Activated B cell treated with CpG ODN at 0.5 μM for 24 hours (primary cell): ENCODE measurements at regions not wholly inside any gene's neighbourhood (a gene's known extent, or its start where the extent isn't known, plus 50 kb on each side); places are given as distances from the start of the nearest gene placed in this dataset.

Experiments
- ATAC-seq: fragments of 200-7000 bp; cut with Tn5 transposase; one replicate; pipeline ENCODE4 v1.10.0; 2021; ENCODE audit warnings: low read depth, mild to moderate bottlenecking, moderate library complexity
- CTCF ChIA-PET: fragments of 350-600 bp; sonication (Branson Sonifier 250); formaldehyde crosslinking; loops from one replicate; lab custom pipeline; 2021; ENCODE audit warnings: antibody characterized with exemption; lab: Charles Lee
- POLR2A ChIA-PET: fragments of 350-600 bp; sonication (Branson Sonifier 250); formaldehyde crosslinking; loops from one replicate; lab custom pipeline; 2021; ENCODE audit warnings: antibody characterized with exemption; lab: Charles Lee
- DNase-seq: peaks from one replicate; pipeline ENCODE4 v3.0.0; 2022
- H3K27ac Mint-ChIP-seq: one replicate; pipeline ENCODE4 v1.8.0; 2020; ENCODE audit warnings: mixed read lengths
- H3K27me3 Mint-ChIP-seq: one replicate; pipeline ENCODE4 v1.8.0; 2021; ENCODE audit warnings: mixed read lengths
- H3K36me3 Mint-ChIP-seq: one replicate; pipeline ENCODE4 v1.8.0; 2021; ENCODE audit warnings: low read depth, mixed read lengths
- H3K4me1 Mint-ChIP-seq: one replicate; pipeline ENCODE4 v1.8.0; 2021; ENCODE audit warnings: mixed read lengths
- H3K4me3 Mint-ChIP-seq: one replicate; pipeline ENCODE4 v1.8.0; 2020; ENCODE audit warnings: mild to moderate bottlenecking, mixed read lengths
- H3K9me3 Mint-ChIP-seq: one replicate; pipeline ENCODE4 v1.8.0; 2020; ENCODE audit warnings: mixed read lengths
- CTCF ChIP-seq: fragments of 200-600 bp; IDR thresholded peaks from one replicate; pipeline ENCODE4 v1.8.0; 2022; ENCODE audit warnings: antibody characterized with exemption, mild to moderate bottlenecking
- intact Hi-C: fragments of 100-400 bp; cut with micrococcal nuclease; formaldehyde crosslinking; loops from one replicate; pipeline ENCODE4 v1.15.1; 2024

DNA sequence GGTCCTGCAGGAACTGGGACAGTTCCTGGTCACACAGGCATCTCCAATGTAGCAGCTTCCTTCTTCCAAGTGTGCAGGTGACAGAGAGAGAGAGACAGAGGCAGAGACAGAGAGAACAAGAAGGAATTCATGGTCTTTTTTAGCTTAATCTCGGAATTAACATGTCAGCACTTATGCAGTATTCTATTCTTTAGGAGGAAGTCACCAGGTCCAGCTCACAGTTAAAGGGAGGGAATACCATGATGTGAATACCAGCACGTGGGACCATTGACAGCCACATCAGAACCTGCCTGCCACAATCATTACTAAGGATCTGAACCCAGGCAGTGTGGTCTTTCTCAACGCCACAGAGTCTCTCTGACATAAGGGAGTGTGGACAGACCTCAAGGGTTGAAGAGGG lies 341.6 kb downstream of the MN1 start:
- H3K4me1 Mint-ChIP-seq, result no peaks in the 10 kb centered on the region
- H3K27me3 Mint-ChIP-seq, result no peaks in the 10 kb centered on the region
- no peak overlapping the region for H3K4me3 Mint-ChIP-seq
- H3K36me3 Mint-ChIP-seq, result no peaks in the 10 kb centered on the region
- ChIA-PET POLR2A (no interaction called here), CTCF (no interaction called here)
- H3K9me3 Mint-ChIP-seq, result no peaks in the 10 kb centered on the region
- intact Hi-C loops, result no loop called here
- no peak for DNase-seq
- no peak for ATAC-seq
- H3K27ac Mint-ChIP-seq, result no peak overlapping the region
- no peak for TF ChIP-seq CTCF

DNA sequence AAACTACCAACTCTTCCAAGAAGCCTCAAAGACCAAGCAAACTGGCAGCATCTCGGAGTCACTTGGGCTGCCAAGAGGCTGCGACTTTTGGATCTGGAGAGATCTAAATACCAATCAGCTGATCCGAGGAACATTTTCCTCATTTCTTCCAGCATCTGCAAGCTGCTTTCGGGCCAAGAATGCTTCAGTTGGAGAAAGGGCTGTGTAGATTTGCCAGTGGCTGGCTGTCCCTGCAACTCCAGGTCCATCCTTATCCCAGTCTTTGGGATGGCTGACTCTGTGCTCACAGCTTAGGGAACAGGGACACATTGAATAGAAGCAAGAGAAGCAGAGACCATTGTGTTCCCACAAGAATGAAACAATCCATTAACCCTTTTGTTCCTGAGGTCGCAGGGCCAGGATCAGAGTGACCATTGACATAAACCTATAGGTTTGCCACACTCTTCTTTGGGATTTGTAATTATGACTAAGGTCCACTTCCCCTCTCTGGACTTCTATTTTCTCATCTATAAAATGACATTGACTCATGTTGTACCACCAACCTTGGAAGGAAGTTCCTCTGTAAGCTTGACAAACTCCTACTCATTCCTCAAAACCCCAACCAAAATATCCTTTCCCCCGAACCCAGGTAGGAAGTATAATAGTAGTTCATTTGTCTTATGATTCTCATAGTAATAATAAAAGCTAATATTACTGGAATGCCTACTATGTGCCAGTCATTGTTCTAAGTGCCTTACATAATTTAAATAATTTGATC lies 340.8 kb downstream of the MN1 start:
- Mint-ChIP-seq H3K4me3 (no peak overlapping the region), H3K36me3 (no peaks in the 10 kb centered on the region), H3K9me3 (no peaks in the 10 kb centered on the region), H3K27me3 (no peaks in the 10 kb centered on the region), H3K27ac (no peak overlapping the region), H3K4me1 (no peaks in the 10 kb centered on the region)
- intact Hi-C loops, result no loop called here
- ChIA-PET POLR2A (no interaction called here), CTCF (no interaction called here)
- ATAC-seq (no peak), DNase-seq (no peak)
- no peak for TF ChIP-seq CTCF

DNA sequence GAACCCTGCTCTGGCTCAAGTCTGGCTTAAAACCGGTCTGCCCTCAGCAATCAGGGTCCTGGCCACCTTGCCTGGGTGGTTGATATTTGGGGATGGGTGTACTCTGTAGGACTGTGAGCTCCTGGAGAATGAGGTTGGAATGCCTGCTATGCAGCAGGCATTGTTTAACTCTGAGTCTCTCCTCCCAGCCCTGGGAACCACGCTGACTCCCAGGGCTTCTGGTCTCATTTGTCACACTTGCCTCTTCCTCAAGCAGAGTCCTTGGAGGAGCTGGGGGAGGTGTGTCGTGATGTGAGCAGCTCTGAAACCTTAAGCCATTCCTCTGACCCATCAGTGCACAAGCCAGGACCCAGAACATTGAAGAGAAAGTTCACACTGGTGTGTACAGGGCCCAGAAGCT lies 340.1 kb downstream of the MN1 start:
- TF ChIP-seq CTCF, result no peak
- Mint-ChIP-seq H3K9me3 (no peaks in the 10 kb centered on the region), H3K4me1 (no peaks in the 10 kb centered on the region), H3K36me3 (no peaks in the 10 kb centered on the region), H3K4me3 (no peak overlapping the region), H3K27ac (no peak overlapping the region), H3K27me3 (no peaks in the 10 kb centered on the region)
- ATAC-seq, result no peak
- POLR2A ChIA-PET, result no interaction called here
- DNase-seq, result no peak
- CTCF ChIA-PET, result no interaction called here
- intact Hi-C loops, result no loop called here

- H3K4me3 Mint-ChIP-seq, result no peak overlapping the region
- H3K27ac Mint-ChIP-seq, result no peak overlapping the region
- H3K4me1 Mint-ChIP-seq, result no peaks in the 10 kb centered on the region
- ATAC-seq (no peak), DNase-seq (no peak)
- H3K9me3 Mint-ChIP-seq, result no peaks in the 10 kb centered on the region
- ChIA-PET CTCF (no interaction called here), POLR2A (no interaction called here)
- H3K27me3 Mint-ChIP-seq, result no peaks in the 10 kb centered on the region
- TF ChIP-seq CTCF, result no peak
- intact Hi-C loops, result no loop called here
- H3K36me3 Mint-ChIP-seq, result no peaks in the 10 kb centered on the region
Measured at GRCh38 chr22:27462190-27462589, 339.4 kb downstream of the MN1 start.

DNA sequence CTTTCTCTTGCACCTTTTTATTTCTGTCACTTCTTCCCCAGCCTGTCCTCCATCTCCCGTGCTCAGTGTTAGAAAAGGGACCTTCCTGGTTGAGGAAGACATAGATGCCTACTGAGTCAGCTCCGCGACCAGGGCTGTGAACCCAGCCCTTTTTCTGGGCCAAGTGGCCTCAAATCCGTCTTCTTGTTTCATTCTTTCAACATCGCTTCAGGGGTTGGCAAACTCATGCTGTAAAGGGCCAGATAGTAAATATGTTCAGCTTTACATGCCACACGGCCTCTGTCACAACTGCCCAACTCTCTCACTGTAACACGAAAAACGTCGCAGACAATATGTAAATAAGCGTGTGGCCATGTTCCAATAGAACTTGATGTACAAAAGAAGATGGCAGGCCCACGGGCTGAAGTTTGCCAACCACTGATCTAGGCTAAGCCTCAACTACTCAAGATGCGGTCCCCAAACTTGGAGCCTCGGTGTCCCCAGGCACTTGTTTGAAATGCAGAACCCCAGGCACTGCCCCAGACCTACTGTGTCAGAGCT lies 338.4 kb downstream of the MN1 start:
- POLR2A ChIA-PET, result no interaction called here
- no peaks in the 10 kb centered on the region for H3K36me3 Mint-ChIP-seq
- DNase-seq (no peak), ATAC-seq (no peak)
- no peak for TF ChIP-seq CTCF
- H3K27me3 Mint-ChIP-seq, result no peaks in the 10 kb centered on the region
- H3K9me3 Mint-ChIP-seq, result no peaks in the 10 kb centered on the region
- no peaks in the 10 kb centered on the region for H3K4me1 Mint-ChIP-seq
- CTCF ChIA-PET, result no interaction called here
- no peak overlapping the region for H3K4me3 Mint-ChIP-seq
- intact Hi-C loops, result no loop called here
- H3K27ac Mint-ChIP-seq, result no peak overlapping the region
